HG03095 (cell line): ENCODE measurements at regions not wholly inside any gene's neighbourhood (a gene's known extent, or its start where the extent isn't known, plus 50 kb on each side); places are given as distances from the start of the nearest gene placed in this dataset.

Experiments used
- ATAC-seq: cut with Tn5 transposase; IDR thresholded peaks from one replicate; pipeline ENCODE4 v1.9.1; 2021; ENCODE audit warnings: moderate library complexity; ENCODE audit not compliant: unreplicated experiment

GRCh38 chr10:36183726-36184125 lies 541.6 kb upstream of the FZD8 start:
- ATAC-seq, result no peak

GRCh38 chr10:36183056-36183455 lies 541.0 kb upstream of the FZD8 start:
- no peak for ATAC-seq

- ATAC-seq, result no peak
Measured at GRCh38 chr10:36182606-36183005, 540.5 kb upstream of the FZD8 start.

GRCh38 chr10:36182179-36182566 lies 540.1 kb upstream of the FZD8 start:
- no peak for ATAC-seq

DNA sequence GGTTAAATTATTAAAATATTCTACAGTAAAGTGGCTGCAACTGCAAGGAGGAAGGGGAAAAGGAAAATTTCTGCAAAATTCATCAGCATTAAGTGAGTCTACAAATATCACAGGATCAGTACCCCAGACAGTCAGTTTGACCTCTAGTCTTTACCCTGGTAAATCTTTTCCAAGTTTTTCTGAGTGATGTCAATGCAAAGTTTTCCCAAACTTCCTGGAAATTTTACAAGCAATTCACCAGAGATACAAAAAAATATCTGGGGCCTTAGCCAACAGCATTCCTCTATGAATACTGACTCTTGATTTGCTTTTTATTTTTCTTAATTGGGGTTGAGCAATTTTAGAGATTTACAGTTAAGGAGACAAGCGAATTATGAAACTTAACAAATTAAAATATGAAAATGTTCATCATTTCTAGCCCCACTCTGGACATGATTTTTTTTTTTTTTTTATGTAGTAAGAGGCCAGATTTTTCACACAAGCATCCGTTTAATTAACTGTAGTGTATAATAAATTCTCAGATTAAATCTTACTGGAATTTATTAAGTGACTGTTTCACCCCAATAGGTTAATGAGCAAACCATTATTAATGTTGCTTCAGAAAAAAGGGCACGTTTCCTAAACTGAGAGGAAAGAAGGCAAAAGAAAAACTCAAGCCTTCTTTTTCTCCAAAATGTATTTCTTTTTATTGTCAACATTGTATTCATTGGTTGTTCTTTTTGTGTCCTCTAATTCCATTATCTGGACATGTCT lies 539.5 kb upstream of the FZD8 start:
- ATAC-seq, result no peak

DNA sequence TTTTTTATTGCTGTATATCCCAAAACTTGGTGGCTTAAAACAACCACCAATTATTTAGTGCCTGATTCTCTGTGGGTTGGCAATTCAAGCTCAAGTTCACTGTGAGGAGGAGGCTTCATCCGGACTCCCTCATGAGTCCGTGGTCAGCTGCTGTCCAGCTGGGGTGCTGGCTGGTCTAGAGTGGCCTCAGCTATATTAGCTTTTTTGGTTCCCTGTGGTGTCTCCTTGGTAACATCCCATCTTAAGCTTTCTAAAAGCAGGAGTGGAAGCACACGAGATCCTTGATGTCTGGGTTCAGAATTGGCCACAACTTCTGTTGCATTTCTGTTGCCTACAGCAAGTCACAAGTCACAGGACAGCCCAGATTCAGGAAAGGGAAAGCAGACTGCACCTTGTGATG lies 536.5 kb upstream of the FZD8 start:
- no peak for ATAC-seq

GRCh38 chr10:36177071-36177470 lies 535.0 kb upstream of the FZD8 start:
- no peak for ATAC-seq

GRCh38 chr10:36175954-36176353 lies 533.9 kb upstream of the FZD8 start:
- ATAC-seq, result no peak

DNA sequence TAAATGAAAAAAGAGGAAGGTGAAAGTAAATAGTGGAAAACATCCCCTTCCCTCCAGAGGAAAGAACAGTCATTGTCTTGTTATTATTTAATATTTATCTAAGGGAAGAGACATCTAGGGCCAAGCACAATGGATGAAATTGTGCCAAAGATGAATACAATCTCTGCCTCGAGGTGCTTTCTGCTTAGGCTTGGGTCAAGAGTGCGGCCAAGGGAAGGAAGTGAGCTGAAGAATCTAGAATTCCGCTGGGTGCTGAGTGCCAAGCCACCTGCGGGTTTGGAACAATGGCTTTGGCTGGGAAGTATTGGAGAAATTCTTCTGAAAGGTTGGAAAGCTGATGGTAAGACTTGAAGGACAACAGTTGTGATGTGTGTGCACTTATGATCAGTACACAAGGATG lies 531.3 kb upstream of the FZD8 start:
- no peak for ATAC-seq

DNA sequence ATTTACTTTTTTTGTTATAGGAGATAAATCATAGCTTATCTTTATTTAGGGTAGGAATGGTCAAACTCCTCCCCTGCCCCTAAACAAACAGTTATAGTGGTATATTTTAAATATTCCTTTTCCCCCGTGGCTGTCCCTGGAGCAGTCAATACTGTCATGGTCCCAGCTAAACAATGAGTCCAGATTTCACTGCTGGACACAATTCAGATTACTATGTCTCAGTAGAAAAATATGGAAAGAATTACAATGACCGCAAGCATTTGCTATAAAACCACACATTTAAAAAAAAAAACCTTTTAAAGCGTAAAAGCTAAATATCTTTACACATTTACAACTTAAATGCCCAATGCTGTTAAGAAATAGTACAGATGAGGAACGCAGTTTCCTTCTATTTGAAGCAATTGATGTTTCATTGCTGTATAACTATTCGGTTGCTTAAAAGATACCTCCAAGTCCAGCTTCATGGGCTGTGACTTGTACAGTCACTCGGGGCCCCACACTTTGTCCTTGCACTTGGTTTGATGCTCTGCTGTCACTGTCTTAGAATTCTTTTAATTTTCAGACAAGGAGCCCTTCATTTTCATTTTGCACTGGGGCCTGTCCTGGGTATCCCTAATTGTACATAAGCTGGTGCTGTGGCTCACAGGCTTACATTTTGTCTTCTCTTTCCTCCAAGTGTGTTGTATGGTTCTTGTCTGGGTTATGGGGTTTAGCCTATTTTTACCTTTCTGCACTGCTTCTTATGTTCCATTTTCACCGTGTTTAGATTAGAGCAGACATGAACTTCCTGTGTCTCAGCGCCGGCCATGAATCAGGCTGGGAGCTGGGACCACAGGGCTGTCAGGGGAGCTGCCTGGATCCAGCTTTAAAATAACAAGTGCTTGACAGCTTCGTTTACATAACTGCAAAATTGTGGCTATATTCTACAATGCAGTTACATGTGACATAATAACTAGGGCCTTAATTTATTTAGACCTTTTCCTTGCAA lies 530.2 kb upstream of the FZD8 start:
- ATAC-seq, result no peak

GRCh38 chr10:36171556-36171952 lies 529.5 kb upstream of the FZD8 start:
- no peak for ATAC-seq

DNA sequence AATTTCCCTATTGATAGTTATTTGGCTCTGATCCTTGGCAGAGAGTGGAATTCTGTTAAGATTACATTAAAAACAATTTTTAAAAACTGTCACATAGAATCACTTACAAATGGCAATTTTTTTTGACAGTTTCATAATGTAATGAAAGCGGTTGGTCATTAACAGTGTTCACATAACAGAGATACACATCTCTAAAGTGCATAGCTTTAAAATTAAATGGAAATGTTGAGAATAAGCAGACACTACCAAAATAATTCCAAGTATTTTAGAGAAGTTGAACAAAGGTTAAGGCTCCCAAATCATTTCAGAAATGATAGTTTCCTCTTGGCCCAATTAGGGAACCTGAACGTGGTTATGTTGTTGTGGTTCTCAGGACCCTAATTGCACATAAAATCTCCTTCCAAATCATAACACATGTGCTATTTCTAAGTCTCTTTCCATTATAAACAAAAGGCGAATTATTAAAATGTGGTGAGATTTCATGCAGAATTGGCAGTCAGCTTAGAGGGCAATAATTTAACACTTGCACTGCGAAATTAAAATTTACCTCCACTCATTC lies 528.9 kb upstream of the FZD8 start:
- ATAC-seq, result no peak

- no peak for ATAC-seq
Measured at GRCh38 chr10:36170142-36170719, 528.1 kb upstream of the FZD8 start.

- ATAC-seq, result no peak
Measured at GRCh38 chr10:36168777-36169176, 526.7 kb upstream of the FZD8 start.

- ATAC-seq, result no peak
Measured at GRCh38 chr10:36164556-36165504, 522.7 kb upstream of the FZD8 start.

DNA sequence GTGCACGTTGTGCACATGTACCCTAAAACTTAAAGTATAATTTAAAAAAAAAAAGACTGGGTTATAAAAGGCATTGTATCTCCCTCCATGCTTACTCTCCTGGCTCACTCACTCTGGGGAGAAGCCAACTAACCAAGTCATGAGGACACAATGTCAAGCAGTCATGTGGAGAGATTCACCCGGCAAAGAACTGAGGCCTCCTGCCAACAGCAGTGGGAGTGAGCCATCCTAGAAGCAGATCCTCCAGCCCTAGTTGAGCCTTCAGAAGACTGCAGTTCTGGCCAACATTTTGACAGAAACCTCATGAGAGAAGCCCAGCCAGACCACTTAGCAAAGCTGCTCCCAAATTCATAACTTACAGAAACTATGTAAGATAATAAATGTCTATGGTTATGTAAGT lies 521.7 kb upstream of the FZD8 start:
- ATAC-seq, result no peak

- ATAC-seq, result no peak
Measured at GRCh38 chr10:36157486-36157885, 515.4 kb upstream of the FZD8 start.

- ATAC-seq, result no peak
Measured at GRCh38 chr10:36148207-36148606, 506.1 kb upstream of the FZD8 start.

DNA sequence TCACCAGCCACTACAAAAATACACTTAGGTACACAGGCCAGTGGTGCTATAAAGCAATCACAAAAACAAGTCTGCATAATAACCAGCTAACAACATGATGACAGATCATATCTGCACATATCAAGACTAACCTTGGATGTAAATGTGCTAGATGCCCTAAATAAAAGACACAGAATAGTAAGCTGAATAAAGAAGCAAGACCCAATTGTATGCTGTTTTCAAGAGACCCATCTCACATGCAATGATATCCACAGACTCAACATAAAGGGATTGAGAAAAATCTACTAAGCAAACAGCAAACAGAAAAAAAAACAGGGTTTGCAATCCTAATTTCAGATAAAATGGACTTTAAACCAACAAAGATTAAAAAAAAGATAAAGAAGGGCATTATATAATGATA lies 505.4 kb upstream of the FZD8 start:
- no peak for ATAC-seq

DNA sequence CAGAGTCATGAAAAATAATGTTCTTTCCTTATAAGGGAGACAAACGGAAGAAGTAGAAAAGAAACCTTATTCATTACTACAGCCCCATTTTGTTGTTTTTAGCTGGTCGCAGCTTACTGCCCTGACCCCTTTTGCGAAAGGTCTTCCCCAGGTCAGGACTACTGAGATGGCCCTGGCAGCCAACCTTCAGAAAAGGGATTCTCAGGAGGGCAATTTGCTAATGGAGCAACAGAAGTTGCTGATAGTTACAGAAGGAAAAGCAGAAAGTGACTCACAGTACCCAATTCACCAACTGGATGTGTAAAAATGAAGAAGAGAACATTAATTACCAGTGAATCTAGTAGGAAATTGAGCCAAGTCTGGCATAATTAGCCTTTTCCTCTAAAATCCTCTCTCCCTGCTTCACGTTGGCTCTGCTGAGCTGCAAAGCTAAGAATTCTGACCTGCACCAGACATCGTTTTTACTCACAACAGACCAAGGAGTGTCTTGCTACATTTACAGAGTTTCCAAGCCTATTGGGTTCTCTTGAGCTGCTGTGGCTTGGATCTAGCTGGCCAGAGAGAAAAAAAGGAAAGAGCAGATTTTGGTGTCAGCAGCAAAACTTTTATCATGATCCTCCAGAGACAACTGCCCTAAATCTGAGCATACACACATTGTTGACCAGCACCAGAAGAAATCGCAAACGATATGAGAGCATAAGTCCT lies 499.9 kb upstream of the FZD8 start:
- no peak for ATAC-seq
